Stromal cell of bone marrow (primary cell): ENCODE measurements at regions not wholly inside any gene's neighbourhood (a gene's known extent, or its start where the extent isn't known, plus 50 kb on each side); places are given as distances from the start of the nearest gene placed in this dataset.
"Not testable (repeated sequence)": the region's sequence is repeated elsewhere in the genome, so short reads cannot be mapped to it uniquely, and the experiment has no call there.

Experiments used
- DNase-seq: peaks from one replicate; pipeline ENCODE4 v3.0.0-alpha.2; 2012; ENCODE audit warnings: low read depth

DNA sequence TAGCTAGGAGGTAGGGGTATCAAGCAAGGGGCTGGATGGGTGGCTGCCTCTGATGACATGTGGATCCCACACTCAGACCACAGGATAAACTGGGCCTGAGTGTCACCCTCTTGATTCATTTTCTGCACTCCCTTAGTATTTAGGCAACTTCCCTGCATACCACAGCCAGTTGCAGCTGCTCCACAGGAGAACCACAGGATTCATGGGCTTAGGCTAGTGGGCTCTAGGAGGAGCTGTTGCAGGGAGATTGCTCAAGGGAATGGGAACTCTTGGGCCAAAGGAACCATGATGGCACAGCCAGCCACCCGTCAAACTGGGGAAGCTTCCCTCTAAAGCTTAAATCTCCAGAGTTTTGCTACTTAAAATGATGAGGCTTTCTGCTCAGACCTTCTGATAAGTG is 269.7 kb upstream of the ASIC2 start:
- DNase-seq, result no peak

DNA sequence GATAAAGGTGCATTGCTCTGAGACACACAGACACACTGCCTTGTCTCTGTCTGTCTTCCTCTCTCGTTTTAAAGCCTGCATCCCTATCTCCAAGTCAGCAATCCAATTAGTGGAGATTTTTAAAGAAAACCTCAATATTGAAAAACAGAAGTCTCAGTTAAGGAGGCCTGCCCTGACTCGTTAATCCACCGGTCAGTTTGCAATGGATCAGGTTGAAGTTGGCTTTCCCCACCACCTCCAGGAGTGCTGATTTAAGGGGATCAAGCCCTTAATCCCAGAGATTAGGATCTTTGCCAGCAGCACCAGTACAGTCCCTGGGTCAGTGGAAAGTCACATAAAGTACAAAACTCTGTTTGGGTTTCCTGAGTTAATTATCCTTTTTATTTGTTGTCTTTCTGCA is 271.1 kb upstream of the ASIC2 start:
- no peak for DNase-seq

DNA sequence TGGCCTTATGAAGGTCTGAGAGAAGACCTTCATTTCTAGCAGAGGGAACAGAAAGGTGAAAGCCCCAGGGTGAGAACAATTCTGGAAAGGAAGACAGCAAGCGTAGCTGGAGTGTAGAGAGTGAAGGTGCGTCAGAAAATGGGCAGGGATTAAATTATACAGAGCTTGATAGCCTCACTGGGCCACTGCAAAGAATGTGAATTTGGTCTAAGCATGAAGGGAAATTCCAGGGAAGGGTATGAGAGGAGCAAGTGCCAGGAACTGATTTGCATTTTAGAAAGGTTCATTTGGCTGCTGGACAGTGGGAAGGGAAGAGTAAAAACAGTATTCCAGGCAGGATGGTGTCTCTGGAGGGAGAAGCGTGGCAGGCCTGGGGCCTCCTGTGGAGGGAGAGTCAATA is 274.1 kb upstream of the ASIC2 start:
- no peak for DNase-seq

DNA sequence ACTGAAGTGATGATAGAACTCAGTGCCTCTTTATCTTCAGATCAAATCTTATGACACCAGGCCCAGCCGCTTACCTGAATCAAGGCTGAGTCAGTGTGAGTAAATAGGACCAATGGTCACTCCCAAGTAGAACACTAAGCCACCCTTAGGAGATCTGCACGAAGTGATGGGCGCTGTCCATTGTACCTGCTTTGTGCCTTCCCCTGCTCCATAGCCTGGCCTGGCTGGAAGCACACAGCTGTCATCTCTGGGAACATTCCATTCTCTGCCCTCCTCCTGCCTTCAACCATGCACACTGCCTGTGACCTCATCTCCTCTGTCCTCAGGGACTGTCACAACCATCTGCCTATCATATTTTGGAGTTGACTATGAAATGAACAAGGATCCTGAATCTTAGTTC is 279.5 kb upstream of the ASIC2 start:
- no peak for DNase-seq

DNA sequence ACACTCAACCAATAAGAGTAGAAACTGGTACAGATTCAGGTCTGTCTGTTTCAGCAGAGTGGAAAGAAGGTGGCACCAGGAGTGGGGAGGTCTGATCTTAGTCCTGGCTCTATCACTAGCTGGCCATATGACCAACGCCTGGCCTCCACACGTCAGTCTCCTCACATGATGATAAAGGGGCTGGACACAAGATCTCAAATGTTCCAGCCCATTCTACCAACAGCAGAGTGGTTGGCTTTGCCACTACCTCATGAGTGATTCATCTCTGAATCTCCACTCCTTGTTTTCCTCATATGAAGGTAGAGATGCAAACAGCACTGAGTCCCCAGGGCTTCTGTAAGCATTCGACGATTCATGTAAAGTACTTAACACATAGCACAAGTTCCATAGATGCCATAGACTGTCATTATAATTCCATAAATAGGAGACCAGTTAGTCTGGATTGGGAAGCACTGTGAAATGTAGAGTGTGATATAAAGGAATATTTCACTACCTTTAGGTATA is 281.9 kb upstream of the ASIC2 start:
- no peak for DNase-seq

DNA sequence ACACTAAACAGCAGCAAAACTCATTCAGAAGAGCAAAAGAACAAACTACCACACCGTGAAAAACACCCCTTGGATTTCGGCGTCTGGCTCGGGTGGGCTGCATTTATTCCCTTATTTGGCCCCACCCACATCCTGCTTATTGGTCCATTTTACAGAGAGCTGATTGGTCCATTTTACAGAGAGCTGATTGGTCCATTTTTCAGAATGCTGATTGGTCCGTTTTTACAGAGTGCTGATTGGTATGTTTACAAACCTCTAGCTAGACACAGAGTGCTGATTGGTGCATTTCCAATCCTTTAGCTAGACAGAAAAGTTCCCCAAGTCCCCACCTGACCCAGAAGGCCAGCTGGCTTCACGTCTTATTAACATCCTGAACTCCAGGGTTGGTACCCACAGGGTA is 286.6 kb upstream of the ASIC2 start:
- not testable (repeated sequence) for DNase-seq

DNA sequence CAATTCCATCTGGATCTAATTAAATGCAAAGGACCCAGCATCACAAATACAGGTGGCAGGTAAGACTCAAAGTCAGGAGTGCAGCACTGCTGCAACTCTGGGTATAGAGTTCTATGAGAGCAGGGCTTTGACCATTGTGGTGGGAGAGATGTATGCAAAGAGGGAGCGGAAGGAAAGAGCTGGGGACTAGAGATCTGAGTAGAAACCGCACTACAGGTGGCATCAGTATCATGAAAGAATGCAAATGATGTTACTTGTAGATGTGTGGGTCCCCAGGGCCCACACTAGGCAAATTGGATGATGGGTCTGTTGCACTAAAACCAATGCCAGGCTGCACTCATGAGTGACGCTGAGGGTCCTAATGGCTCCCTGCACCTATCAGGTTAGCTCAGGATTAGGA is 287.1 kb upstream of the ASIC2 start:
- DNase-seq, result no peak

DNA sequence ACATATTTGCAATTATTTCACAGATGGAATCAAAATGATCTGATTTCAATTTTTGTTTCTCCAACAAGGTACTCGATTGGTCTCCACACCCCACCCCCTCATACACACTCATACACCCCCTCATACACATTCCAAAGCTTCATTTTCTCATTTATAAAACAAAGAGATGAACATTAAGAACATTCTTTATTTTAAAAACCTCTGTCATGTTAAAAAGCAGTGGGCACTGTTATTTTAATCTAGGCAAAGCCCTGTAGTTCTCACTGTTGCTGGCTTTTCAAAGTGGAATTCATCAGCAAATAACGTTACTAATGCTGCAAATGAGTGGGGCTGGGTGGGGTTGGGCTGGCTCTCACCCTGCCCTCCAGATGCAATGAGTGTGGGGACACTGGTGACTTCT is 289.6 kb upstream of the ASIC2 start:
- no peak for DNase-seq

DNA sequence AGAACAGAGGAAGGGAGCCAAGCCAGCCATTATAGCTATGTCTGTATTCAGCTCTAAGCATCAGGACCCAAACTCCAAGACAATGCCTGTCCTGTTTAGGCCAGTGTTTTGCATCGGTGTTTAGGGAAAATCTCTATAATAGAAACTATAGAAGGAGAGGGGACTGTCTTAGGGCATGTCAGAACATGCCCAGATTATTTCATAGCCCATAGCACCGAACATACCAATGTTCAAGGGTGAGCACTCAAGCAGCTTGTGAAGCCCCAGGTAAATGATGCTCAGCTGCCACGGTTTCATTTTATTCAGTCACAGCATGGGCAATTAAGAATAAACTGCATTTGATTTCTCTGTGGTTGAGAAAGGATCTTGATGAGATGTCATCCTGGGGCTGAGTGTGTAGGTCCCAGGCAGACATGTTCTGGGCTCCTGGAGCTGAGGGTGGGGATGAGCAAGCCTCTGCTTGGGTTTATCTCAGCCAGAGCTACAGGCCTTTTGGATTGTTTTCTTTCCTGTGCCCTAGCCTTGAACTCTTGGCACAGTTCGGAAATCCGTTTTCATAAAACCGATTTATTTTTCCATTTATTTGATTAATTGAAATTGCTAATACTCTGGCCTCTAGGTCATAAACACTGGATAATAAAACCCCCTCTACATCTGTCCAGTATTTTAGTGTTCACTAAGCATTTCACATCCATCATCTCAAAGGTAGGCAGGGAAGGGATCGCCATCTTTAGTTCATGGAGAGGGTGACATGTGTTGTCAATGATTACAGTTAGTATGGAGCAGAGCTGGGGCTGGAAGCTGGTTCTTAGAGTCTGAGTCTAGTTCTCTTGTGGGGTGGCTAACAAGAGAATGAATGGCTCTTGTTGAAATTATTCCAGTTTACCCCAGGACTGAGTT is 290.7 kb upstream of the ASIC2 start:
- no peak for DNase-seq

DNA sequence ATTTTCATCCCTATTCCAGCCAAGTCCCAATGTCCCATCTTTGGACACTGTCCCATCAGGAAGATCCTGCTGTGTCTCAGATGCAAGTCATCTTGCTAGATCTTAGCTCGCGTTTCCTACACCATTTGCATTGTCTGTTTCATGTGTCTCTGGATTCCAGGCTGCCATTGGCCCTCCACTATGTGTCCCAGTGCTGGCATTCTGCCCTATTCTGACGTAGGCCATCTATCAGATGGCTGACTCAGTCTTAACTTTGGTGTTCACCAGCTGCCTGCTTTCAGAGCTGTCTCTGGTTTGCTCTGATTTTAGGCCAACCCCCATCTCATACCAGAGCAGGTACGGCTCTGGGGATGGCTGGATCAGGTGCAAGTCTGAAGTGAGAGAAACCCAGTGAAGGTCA is 300.9 kb upstream of the ASIC2 start:
- DNase-seq, result no peak

DNA sequence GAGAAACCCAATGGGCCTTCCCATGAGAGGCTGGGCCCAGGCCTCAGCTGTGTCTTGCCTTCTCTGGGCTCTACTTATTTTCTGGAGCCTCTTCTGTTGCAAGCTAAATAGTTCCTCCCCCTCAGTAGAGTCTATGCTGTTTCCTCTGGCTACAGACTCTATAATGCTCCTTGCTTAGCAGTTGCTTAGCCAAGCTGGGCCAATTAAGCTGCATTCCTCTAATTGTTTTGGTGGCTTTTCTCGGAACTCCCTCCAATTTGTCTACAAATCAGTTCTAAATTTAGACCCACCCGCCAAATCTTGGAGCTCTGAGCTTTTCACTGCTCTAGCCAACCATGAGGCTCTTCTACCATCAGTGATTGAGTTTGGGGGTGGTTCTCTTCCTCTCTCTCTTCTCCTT is 302.7 kb upstream of the ASIC2 start:
- DNase-seq, result no peak

DNA sequence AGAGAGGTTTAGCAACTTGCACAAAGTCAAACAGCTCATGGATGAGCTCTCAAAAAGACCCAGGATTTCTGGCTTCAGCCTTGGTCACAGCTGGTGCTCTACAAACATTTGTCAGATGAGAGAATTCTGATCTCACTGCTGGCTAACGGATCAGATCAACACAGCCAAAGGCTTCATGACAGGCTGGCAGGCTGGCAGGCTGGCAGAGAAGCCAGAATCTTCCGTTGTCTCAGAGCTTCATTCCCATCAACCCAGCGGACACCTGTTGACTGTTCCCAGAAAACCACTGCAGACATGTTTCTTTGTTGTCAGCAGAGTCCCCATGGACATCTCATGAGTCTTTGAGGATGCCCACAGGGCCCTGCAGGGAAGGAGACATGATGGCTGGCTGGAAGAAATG is 303.8 kb upstream of the ASIC2 start:
- no peak for DNase-seq

DNA sequence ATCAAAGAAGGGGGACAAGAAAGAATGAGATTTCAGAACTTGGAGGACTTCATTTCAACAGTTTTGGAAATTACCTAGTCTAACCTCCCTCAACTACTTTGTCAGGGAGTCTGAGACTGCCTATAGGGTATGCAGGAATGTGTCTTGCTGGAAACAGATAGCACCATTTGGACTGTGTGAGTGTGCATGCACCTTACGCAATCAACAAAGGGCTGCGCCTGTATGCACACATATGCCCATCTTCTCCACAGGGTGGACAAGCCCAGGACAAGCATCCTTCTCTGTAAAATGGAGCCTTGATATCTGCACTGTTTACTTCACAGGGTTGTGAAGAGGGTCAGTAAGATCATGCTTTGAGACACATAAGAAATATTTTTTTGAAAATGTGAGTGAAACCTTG is 305.7 kb upstream of the ASIC2 start:
- no peak for DNase-seq

DNA sequence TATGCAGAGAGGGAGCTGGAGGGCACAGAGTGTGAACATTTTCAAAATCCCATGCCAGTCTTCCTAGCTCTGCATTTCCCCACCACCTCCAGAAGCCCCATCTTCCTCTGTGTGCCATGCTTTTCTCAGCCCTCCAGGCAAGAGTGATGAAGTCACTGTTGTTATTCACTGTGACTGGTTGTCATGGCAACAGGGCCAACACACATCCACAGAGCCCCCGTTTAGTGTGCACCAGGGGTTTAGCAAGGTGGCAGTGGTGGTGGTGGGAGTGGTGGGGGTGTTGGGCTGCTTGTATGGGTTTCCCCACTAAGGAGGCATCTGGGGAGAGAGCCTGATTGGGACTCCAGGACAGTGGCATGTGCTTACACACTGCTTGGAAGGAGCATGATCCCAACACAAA is 309.9 kb upstream of the ASIC2 start:
- no peak for DNase-seq

DNA sequence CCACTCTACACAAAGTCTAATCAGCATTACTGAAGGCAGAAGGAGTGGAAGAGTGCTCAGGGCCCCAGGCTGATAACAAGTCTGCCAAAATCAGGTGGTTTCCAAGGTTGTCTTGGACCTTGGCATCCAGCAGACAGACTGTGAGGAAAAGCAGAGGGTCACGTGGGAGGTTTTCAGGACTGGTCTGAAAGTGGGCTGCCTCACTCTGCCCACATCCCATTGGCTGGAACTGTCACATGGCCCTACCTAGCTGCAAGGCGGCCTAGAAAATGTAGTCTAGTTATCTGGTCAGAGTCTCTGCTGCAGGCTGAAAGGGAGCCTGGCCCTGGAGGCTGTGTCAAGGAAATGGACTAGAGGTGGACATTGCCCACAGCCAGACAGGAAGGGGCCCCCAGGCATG is 310.7 kb upstream of the ASIC2 start:
- no peak for DNase-seq

DNA sequence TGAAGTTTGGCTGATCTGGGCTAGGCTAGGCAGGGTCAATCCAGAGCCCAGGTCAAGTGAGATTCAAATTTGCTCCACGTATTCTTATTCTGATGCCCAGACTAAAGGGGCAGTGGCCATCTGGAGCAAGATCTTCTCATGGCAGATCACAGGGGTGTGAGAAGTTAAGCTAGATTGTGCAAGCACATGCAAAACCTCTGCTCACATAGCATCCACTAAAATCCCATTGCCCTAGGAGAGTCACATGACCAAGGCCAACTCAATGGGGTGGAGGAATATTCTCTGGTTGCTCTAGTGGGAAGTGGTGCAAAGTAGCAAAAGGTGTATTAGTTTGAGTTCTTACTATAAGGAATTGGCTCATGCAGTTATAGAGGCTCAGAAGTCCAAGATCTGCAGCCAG is 318.4 kb upstream of the ASIC2 start:
- no peak for DNase-seq

DNA sequence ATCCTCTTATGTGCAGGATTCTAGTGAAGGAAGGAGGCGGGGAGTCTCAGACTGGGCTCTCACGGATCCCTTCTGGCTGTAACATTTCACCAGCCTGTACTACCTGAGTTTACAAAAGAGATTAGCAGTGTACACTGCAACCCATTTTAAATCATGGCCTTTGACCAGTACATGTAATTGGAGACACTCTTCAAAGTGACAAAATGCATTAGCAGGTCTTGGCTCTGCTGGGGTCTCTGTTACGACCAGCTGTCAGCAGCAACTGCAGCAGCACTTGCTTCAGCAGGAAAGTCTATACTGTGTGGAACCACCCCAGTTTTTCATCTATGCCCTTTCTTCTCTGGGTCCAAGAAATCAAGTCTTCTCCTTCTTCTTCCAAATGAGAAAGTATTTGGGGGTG is 322.8 kb upstream of the ASIC2 start:
- DNase-seq, result no peak

DNA sequence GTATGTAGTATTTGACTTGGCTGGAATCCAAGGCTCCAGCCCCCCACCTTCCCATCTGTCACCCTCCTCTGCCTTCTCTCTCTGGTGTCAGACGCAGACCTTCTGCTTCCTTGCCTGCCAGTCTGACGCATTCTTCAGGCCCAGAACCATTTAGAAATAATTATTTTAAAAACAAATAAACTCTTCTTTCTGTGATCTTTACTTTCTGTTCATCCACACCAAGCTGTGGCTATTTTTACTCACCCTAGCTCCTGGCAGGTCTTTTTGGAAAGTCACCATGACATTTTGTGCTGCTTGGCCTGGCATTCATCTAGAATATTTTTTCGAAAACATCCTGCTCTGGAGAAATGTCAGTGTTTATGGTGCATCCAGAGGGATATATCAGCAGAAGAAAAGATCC is 330.7 kb upstream of the ASIC2 start:
- no peak for DNase-seq

DNA sequence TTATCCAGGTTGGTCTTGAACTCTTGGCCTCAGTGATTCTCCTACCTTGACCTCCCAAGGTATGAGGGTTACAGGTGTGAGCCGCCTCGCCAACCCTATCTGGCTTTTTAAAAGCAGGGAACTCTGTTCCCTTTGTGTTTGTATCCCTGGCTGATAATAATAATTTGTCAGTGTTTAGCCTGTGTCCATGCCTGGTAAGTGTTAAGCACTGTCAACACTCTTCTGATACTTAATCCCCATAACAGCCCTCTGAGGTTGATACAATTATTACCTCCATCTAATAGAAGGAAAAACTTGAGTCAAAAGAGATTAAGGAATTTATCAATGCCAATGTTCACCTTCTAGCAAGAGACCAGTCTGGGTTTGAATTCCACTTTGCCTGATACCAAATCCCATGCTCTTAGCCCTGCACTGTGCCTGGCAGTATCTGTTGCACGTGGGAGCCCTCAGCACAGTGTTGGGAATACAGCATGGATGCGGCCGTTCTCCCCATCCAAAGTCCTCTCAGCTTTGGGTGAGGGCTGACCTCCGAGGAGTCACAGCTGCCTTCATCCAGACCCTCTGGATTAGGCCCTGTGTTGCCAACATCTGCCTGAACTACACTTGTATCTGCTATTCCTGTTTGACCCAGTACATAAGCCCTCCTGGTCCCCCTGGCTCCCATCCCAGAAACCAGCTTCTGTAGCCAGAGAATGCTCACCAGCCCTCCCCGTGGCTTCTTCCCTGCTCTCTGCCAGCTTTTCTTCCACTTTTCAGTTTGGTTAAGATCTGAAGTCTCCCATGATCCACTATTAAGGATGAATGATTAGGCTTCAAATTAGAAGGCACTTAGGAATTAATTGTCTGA is 335.6 kb upstream of the ASIC2 start:
- DNase-seq, result no peak

DNA sequence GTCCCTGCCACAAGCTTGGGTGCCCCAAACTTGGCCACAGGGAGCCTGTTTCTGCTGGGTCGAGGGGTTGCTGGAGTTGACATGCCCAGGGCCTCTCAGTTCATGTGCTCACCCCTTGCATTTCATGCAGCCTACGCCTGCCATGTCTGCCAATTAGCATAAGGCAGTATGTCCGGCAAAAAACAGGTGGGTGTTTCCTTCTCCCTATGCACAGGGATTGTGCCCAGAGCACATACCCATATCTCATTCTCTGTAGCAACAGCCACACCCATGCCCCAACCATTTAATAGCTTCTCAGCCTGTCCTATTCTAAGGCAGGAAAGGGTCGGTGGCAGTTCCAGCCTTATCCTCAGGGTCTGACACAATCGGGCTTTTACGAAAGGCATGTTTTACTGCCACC is 340.4 kb upstream of the ASIC2 start:
- no peak for DNase-seq

DNA sequence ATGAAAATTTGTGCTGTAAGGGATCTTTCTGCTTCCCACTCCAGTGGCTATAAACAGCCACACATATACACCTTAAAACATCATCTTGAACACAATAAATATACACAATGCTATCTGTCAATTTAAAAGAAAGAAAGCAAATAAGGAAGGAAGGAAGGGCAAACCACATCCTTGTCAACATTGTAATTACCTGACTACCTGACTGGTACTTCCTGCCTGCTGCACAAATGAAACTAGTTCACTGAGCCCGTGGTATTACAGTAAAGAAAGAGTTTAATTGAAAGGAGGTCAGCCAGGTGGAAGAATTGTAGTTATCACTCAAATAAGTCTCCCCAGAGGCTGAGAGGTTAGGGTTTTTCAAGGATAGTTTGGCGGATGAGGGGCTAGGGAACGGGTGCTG is 344.4 kb upstream of the ASIC2 start:
- DNase-seq, result no peak

DNA sequence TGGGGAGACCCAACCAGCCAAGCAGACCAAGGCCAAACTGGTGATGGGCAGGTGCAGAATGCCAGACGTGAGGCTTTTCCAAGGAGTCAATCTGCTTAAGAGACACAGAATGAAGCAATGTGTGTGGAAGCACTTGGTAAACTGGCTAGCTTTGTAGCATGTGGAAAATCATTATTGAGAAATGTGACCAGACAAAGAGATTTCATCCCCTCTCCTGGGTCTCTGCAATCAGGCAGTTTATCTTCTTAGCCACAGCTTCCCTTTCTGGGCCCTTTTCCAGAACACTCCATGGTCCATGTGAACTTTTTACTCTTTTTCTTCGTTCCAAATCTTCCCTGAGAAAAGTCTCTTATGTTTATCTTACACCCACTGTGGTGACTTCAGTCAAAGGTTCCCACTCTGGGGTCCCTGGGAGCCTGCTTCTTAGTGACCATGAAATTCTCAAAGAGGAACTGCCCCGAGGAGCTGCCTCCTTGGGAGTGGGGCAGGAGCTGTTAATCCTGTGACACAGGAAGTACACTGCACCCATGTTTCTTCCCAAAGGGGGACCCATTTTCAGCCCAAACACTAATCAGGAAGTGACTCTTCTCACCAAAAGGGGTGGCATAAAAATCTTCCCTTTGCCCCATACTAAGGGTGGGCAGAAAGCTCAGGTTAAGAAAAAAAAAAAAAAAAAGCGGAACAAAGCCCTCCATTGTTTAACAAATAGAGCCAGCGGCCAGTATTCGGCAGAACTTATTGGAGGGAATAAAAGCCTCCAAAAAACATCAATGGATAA is 346.2 kb upstream of the ASIC2 start:
- no peak for DNase-seq
